ENCODE measurements at regions not wholly inside any gene's neighbourhood (a gene's known extent, or its start where the extent isn't known, plus 50 kb on each side); places are given as distances from the start of the nearest gene placed in this dataset.

GRCh38 chr13:24043590-24044350 is 116.8 kb upstream of the SPATA13 start:
- H3K27me3 ChIP-seq (ENCODE audit: control insufficient read depth in 2 of 2, insufficient read depth in 2 of 2, low read length in 2 of 2): no peaks in the 10 kb centered on the region
- H3K4me1 ChIP-seq (ENCODE audit: control insufficient read depth in 1 of 2, insufficient read depth in 2 of 2, low read length in 2 of 2): peaks cover 0 to 3% of the 10 kb centered on the region in 2 donors
- H3K4me3 Mint-ChIP-seq: no peak overlapping the region
- no peaks in the 10 kb centered on the region for H3K36me3 ChIP-seq (replicated peaks in 1 of 2; ENCODE audit: control insufficient read depth in 1 of 2, insufficient read depth in 2 of 2, low read length in 2 of 2)
- TF ChIP-seq CTCF (IDR thresholded peaks at IDR 0.05): no peak
- peaks cover 3 to 18% (median 11%) of the 10 kb centered on the region in 7 donors for H3K9me3 Mint-ChIP-seq
- peaks cover 4 to 7% of the 10 kb centered on the region in 2 donors for H3K9me3 ChIP-seq (replicated peaks in 1 of 2; ENCODE audit: control insufficient read depth in 1 of 2, insufficient read depth in 1 of 2, low read length in 2 of 2)
- H3K27me3 Mint-ChIP-seq (ENCODE audit: low read depth in 3 of 3): peaks cover 0 to 10% (median 2%) of the 10 kb centered on the region in 3 donors
- H3K79me2 ChIP-seq (ENCODE audit: insufficient read depth, low read length): no peaks in the 10 kb centered on the region
- H3K9ac ChIP-seq (ENCODE audit: insufficient read depth, low read length, poor library complexity, severe bottlenecking): no peak overlapping the region
- no peak overlapping the region for H2AFZ ChIP-seq (ENCODE audit: insufficient read depth, low read depth, low read length, poor library complexity, severe bottlenecking)
- H3K4me2 ChIP-seq (replicated peaks; ENCODE audit: extremely low read depth, low read length, poor library complexity, severe bottlenecking): no peak overlapping the region
- H4K20me1 ChIP-seq (ENCODE audit: insufficient read depth, low read length): no peaks in the 10 kb centered on the region
- H3K4me3 ChIP-seq (replicated peaks in 1 of 3; ENCODE audit: low read depth in 2 of 3, low read length in 3 of 3): no peak overlapping the region
- WGBS (ENCODE audit: insufficient coverage): 81% methylated on average over 7 of the region's 9 CpGs
- intact Hi-C loops (cut with micrococcal nuclease): no loop called here
- no peak for DNase-seq
- peaks cover 8% of the 10 kb centered on the region for H3K4me1 Mint-ChIP-seq
- no peak overlapping the region for H3K27ac ChIP-seq (ENCODE audit: low read depth in 1 of 2, low read length in 2 of 2)
- no peaks in the 10 kb centered on the region for H3K36me3 Mint-ChIP-seq
- no peak overlapping the region for H3K27ac Mint-ChIP-seq

DNA sequence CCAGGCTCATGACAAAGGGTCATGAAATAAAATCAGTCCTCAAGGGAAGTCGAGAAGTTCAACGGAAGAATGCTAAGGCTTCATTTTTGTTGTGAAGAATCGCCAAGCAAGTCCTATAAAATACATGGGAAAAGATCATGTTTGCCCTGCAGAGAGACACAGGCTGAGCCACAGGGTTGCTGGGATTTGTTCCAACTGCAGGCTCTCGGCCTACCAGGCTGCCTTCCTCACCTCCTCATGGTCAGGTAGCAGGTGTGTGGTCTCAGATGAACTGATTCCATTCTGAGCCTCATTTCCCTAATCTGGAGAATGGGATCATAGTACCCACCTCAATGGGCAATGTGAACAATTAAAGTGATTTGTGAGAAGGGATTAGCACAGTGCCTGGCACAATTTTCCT is 114.9 kb upstream of the SPATA13 start:
- Histone ChIP-seq H3K4me1 (ENCODE audit: control insufficient read depth in 1 of 2, insufficient read depth in 2 of 2, low read length in 2 of 2) (no peaks in the 10 kb centered on the region), H3K4me3 (replicated peaks in 1 of 3; ENCODE audit: low read depth in 2 of 3, low read length in 3 of 3) (no peak overlapping the region), H4K20me1 (ENCODE audit: insufficient read depth, low read length) (no peaks in the 10 kb centered on the region), H3K4me2 (replicated peaks; ENCODE audit: extremely low read depth, low read length, poor library complexity, severe bottlenecking) (no peak overlapping the region), H3K79me2 (ENCODE audit: insufficient read depth, low read length) (no peaks in the 10 kb centered on the region), H3K27me3 (ENCODE audit: control insufficient read depth in 2 of 2, insufficient read depth in 2 of 2, low read length in 2 of 2) (no peaks in the 10 kb centered on the region), H3K9ac (ENCODE audit: insufficient read depth, low read length, poor library complexity, severe bottlenecking) (no peak overlapping the region), H2AFZ (ENCODE audit: insufficient read depth, low read depth, low read length, poor library complexity, severe bottlenecking) (no peak overlapping the region), H3K9me3 (replicated peaks in 1 of 2; ENCODE audit: control insufficient read depth in 1 of 2, insufficient read depth in 1 of 2, low read length in 2 of 2) (peaks cover 4 to 7% of the 10 kb centered on the region in 2 donors), H3K27ac (ENCODE audit: low read depth in 1 of 2, low read length in 2 of 2) (no peak overlapping the region), H3K36me3 (replicated peaks in 1 of 2; ENCODE audit: control insufficient read depth in 1 of 2, insufficient read depth in 2 of 2, low read length in 2 of 2) (no peaks in the 10 kb centered on the region)
- no peak overlapping the region for H3K4me3 Mint-ChIP-seq
- DNase-seq: no peak
- WGBS (ENCODE audit: insufficient coverage): 100% methylated on average over 3 of the region's 4 CpGs
- no peaks in the 10 kb centered on the region for H3K36me3 Mint-ChIP-seq
- no peak overlapping the region for H3K27ac Mint-ChIP-seq
- intact Hi-C loops (cut with micrococcal nuclease): no loop called here
- TF ChIP-seq CTCF (IDR thresholded peaks at IDR 0.05): no peak
- H3K27me3 Mint-ChIP-seq (ENCODE audit: low read depth in 3 of 3): peaks cover 0 to 4% (median 2%) of the 10 kb centered on the region in 3 donors
- H3K4me1 Mint-ChIP-seq: peaks cover 6% of the 10 kb centered on the region
- peaks cover 3 to 18% (median 11%) of the 10 kb centered on the region in 7 donors for H3K9me3 Mint-ChIP-seq
